ENCODE measurements at regions not wholly inside any gene's neighbourhood (a gene's known extent, or its start where the extent isn't known, plus 50 kb on each side); places are given as distances from the start of the nearest gene placed in this dataset.

DNA sequence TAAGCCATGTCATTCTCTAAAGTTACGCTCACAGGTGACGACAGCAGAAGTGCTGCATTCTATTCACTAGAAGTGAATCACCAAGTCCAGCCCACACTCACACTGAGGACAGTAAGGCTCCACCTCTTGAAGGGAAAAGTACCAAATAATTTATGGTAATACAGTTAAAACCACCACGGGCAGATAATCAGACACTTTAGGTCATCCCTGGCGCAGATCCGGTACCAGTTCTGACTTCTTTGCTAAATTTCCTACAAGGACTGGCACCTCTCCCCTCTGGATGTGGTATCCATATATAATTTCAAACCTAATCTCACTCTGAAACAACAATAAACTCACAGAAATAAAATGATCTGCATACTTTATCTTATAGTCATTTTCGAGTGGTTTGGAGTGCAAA lies 954.7 kb upstream of the GHITM start:
- Histone ChIP-seq H3K36me3 (no peaks in the 10 kb centered on the region), H3K27me3 (no peaks in the 10 kb centered on the region), H3K4me3 (no peak overlapping the region), H3K9me3 (no peaks in the 10 kb centered on the region), H3K27ac (no peak overlapping the region), H3K4me1 (no peaks in the 10 kb centered on the region)
- DNase-seq (ENCODE audit: extremely low spot score in 2 of 2), result no peak
- TF ChIP-seq POLR2AphosphoS5 (IDR thresholded peaks at IDR 0.05; ENCODE audit: insufficient read depth in 1 of 2, low read depth in 1 of 2) (no peak), POLR2A (IDR thresholded peaks at IDR 0.05) (no peak)
- TF ChIP-seq, protein P1, sequence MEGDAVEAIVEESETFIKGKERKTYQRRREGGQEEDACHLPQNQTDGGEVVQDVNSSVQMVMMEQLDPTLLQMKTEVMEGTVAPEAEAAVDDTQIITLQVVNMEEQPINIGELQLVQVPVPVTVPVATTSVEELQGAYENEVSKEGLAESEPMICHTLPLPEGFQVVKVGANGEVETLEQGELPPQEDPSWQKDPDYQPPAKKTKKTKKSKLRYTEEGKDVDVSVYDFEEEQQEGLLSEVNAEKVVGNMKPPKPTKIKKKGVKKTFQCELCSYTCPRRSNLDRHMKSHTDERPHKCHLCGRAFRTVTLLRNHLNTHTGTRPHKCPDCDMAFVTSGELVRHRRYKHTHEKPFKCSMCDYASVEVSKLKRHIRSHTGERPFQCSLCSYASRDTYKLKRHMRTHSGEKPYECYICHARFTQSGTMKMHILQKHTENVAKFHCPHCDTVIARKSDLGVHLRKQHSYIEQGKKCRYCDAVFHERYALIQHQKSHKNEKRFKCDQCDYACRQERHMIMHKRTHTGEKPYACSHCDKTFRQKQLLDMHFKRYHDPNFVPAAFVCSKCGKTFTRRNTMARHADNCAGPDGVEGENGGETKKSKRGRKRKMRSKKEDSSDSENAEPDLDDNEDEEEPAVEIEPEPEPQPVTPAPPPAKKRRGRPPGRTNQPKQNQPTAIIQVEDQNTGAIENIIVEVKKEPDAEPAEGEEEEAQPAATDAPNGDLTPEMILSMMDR (IDR thresholded peaks at IDR 0.05), result no peak
- intact Hi-C loops (cut with DNase I), result no loop called here

DNA sequence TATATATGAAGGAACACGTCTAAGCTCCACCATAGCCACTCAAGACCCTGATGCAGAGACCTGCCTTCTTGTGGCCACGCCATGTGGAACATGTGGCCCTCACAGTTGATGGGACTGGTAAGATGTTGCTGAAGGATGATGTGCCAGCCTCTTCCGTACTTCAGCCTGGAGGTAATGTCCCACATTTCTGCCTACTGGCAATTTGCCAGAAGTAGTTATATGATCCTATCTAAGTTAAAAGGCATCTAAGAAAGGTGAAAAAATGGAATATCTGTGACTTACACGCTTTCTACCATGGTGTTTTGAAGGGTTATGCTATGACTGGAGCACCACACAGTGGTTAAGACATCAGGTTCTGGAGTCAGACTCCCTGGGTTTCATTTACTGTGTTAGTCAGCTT lies 948.7 kb upstream of the GHITM start:
- H3K36me3 ChIP-seq, result no peaks in the 10 kb centered on the region

DNA sequence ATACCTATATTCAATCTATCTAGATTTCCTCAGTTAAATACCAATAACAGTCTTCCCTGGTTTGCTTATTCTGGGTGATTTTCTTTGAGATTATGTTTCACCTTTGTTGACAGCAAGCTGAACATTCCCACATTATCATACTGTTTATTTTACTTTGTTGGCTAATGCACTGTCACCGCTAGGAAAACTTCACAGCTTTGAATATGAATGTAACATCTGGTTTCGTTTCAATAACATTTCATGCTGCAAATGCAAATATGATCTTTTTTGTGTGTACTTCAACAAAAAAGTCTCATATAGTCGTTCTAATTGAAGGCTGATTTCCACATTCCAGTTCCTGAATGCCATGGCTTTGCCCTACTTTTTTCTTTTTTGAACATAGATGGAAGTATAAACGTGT lies 946.3 kb upstream of the GHITM start:
- Histone ChIP-seq H3K4me3 (no peak overlapping the region), H3K9me3 (no peaks in the 10 kb centered on the region), H3K27ac (no peak overlapping the region), H3K36me3 (no peaks in the 10 kb centered on the region), H3K4me1 (no peaks in the 10 kb centered on the region), H3K27me3 (no peaks in the 10 kb centered on the region)
- TF ChIP-seq, protein P1 (IDR thresholded peaks at IDR 0.05), result no peak
- TF ChIP-seq POLR2AphosphoS5 (IDR thresholded peaks at IDR 0.05; ENCODE audit: insufficient read depth in 1 of 2, low read depth in 1 of 2), result no peak
- TF ChIP-seq POLR2A (IDR thresholded peaks at IDR 0.05), result no peak
- DNase-seq (ENCODE audit: extremely low spot score in 2 of 2), result no peak
- intact Hi-C loops (cut with DNase I), result no loop called here

More for the DNA sequence above, 948.7 kb upstream of the GHITM start:
- no peaks in the 10 kb centered on the region for H3K9me3 ChIP-seq
- H3K4me1 ChIP-seq, result no peaks in the 10 kb centered on the region
- DNase-seq (ENCODE audit: extremely low spot score in 2 of 2), result no peak
- TF ChIP-seq POLR2AphosphoS5 (IDR thresholded peaks at IDR 0.05; ENCODE audit: insufficient read depth in 1 of 2, low read depth in 1 of 2) (no peak), POLR2A (IDR thresholded peaks at IDR 0.05) (no peak)
- TF ChIP-seq, protein P1 (IDR thresholded peaks at IDR 0.05), result no peak
- no peak overlapping the region for H3K4me3 ChIP-seq
- intact Hi-C loops (cut with DNase I), result no loop called here
- H3K27me3 ChIP-seq, result no peaks in the 10 kb centered on the region
- H3K27ac ChIP-seq, result no peak overlapping the region

DNA sequence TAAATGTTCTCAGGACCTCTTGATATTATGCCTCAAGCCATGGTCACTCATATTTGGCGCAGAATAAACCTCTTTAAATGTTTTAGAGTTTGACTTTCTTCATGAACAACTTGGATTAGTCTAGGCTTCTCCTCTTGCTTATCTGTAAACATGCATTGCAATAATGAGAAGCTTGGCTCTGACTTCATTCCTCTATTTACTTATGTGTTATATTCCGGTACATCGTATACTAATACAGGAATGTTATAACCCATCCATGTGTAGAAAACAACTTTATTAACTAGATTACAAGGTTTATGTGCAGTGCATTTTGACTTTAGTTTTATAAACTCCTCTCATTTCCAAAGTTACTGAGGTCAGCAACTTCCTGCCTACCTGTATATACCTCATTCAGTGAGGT lies 944.3 kb upstream of the GHITM start:
- Histone ChIP-seq H3K27me3 (no peaks in the 10 kb centered on the region), H3K4me3 (no peak overlapping the region), H3K4me1 (no peaks in the 10 kb centered on the region), H3K36me3 (no peaks in the 10 kb centered on the region), H3K27ac (no peak overlapping the region), H3K9me3 (no peaks in the 10 kb centered on the region)
- TF ChIP-seq POLR2A (IDR thresholded peaks at IDR 0.05), result no peak
- TF ChIP-seq, protein P1 (IDR thresholded peaks at IDR 0.05), result no peak
- TF ChIP-seq POLR2AphosphoS5 (IDR thresholded peaks at IDR 0.05; ENCODE audit: insufficient read depth in 1 of 2, low read depth in 1 of 2), result no peak
- no peak for DNase-seq (ENCODE audit: extremely low spot score in 2 of 2)
- intact Hi-C loops (cut with DNase I), result no loop called here

DNA sequence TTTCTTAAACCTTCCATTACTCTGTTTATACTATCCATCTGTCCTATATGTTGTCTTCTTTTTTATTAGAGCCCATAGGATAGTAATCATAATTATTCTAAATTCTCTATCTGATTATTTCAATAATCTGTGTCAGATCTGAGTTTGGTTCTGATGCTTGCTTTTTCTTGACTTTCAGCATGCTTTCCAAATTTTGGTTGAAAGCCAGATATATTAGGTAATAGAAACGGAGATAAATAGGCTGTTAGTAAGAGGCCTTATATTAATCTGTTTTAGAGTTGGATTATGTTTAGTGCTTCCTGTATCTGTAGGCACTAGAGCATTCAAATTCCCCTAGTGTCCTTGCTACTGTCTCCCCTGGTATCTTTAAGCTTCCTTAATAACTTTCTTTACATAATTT lies 939.9 kb upstream of the GHITM start:
- intact Hi-C loops (cut with DNase I), result no loop called here
- Histone ChIP-seq H3K27ac (no peak overlapping the region), H3K36me3 (no peaks in the 10 kb centered on the region), H3K9me3 (no peaks in the 10 kb centered on the region), H3K4me3 (no peak overlapping the region), H3K4me1 (no peaks in the 10 kb centered on the region), H3K27me3 (no peaks in the 10 kb centered on the region)
- DNase-seq (ENCODE audit: extremely low spot score in 2 of 2), result no peak
- no peak for TF ChIP-seq POLR2AphosphoS5 (IDR thresholded peaks at IDR 0.05; ENCODE audit: insufficient read depth in 1 of 2, low read depth in 1 of 2)
- TF ChIP-seq POLR2A (IDR thresholded peaks at IDR 0.05), result no peak
- TF ChIP-seq, protein P1 (IDR thresholded peaks at IDR 0.05), result no peak

Data from vagina (tissue), 2 donors.